Fibroblast of villous mesenchyme (primary cell): ENCODE measurements at regions not wholly inside any gene's neighbourhood (a gene's known extent, or its start where the extent isn't known, plus 50 kb on each side); places are given as distances from the start of the nearest gene placed in this dataset.
"Not testable (repeated sequence)": the region's sequence is repeated elsewhere in the genome, so short reads cannot be mapped to it uniquely, and the experiment has no call there.

ENCODE experiments used
- DNase-seq: peaks from one replicate; pipeline ENCODE4 v3.0.0-alpha.2; 2010; ENCODE audit warnings: low read depth
- H3K4me3 ChIP-seq: 2 replicates; pipeline ENCODE4 v1.5.1; 2011; ENCODE audit warnings: low read depth, mild to moderate bottlenecking, low read length
- CTCF ChIP-seq: IDR thresholded peaks from 2 replicates; pipeline ENCODE4 v1.5.1; 2012; ENCODE audit warnings: low read depth, mild to moderate bottlenecking, low read length; ENCODE audit not compliant: insufficient read depth

GRCh38 chr6:150307520-150307919 is 61.3 kb upstream of the IYD start:
- no peak overlapping the region for H3K4me3 ChIP-seq
- no peak for TF ChIP-seq CTCF
- no peak for DNase-seq

GRCh38 chr6:150308812-150309645 is 59.8 kb upstream of the IYD start:
- DNase-seq: no peak
- no peak overlapping the region for H3K4me3 ChIP-seq

GRCh38 chr6:150310539-150310938 is 58.3 kb upstream of the IYD start:
- no peak overlapping the region for H3K4me3 ChIP-seq
- TF ChIP-seq CTCF: no peak
- no peak for DNase-seq

More at GRCh38 chr6:150308812-150309645, 59.8 kb upstream of the IYD start:
- TF ChIP-seq CTCF: no peak

GRCh38 chr6:150311149-150311944 is 57.5 kb upstream of the IYD start:
- DNase-seq, H3K4me3 ChIP-seq: not testable (repeated sequence)

GRCh38 chr6:150312395-150312794 is 56.4 kb upstream of the IYD start:
- DNase-seq: no peak
- no peak overlapping the region for H3K4me3 ChIP-seq
- TF ChIP-seq CTCF: no peak

GRCh38 chr6:150312844-150313584 is 55.8 kb upstream of the IYD start:
- DNase-seq: no peak
- no peak for TF ChIP-seq CTCF
- H3K4me3 ChIP-seq: no peak overlapping the region

- no peak for TF ChIP-seq CTCF
- no peak for DNase-seq
- no peak overlapping the region for H3K4me3 ChIP-seq
Measured at GRCh38 chr6:150313781-150314180, 55.0 kb upstream of the IYD start.
